GM19324 (cell line): ENCODE measurements at regions not wholly inside any gene's neighbourhood (a gene's known extent, or its start where the extent isn't known, plus 50 kb on each side); places are given as distances from the start of the nearest gene placed in this dataset.

Experiments
- ATAC-seq: cut with Tn5 transposase; IDR thresholded peaks from one replicate; pipeline ENCODE4 v1.9.1; 2021; ENCODE audit warnings: mild to moderate bottlenecking, moderate library complexity; ENCODE audit not compliant: unreplicated experiment, low FRiP score

DNA sequence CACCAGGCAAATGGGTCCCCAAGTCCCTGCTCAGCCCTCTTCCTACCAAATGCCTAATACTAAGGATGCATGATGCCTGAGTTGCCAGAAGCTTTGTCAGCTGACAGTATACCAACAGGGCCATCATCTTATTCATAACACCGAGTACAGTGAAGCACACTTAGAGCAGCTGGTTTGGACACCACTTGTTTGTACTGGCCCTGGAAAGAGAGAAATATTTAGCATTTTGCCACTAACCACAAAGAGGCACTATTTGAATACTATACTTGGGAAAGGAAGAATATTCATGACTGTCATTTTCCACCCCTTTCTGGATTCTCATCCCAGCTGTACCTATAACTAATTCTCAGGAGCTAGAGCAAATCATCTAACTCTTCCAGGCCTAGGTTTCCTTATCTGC is 364.4 kb upstream of the KIF2A start:
- no peak for ATAC-seq

DNA sequence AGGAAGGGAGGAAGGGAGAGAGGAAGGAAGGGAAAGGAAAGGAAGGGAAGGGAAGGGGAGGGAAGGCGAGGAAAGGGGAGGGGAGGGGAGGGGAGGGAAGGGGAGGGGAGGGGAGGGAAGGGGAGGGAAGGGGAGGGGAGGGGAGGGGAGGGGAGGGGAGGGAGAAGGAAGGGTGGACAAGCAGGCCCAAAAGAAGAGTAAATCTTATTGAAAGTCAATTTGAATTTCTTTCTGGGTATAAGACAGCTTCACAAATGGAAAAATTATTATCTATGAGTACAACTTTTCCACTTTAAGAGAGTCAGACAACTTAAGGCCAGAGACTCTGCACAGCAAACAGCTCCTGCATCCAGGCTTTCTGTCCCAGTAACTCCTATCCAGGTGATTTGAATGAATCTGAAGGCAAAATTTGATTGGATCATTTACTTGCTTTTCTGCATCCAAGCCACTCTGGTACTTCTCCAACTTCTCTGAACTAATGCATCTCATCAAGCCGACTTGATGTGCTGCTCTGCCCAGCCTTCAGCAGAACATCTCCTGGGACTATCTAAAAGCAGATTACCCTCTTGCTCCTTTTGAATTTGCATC is 363.4 kb upstream of the KIF2A start:
- ATAC-seq: no peak

DNA sequence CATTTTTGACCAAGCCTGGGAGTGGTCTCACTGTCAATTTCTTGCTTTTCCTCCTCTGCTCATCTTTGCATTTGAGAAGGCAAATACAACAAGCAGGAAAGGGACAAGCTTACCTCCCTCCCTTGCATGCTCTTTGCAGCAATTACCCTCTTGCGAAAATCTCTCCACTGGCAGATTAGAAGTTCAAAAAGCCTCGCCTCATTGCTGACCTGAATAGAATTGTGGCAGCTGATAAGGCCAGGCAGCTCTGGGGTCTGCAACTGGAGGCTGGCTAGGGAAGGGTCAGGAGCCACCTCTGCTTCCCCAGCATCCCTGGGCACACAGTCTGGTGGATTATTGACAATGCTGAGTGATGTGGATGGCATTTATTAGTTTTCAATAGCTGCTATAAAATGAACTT is 362.3 kb upstream of the KIF2A start:
- ATAC-seq: no peak

DNA sequence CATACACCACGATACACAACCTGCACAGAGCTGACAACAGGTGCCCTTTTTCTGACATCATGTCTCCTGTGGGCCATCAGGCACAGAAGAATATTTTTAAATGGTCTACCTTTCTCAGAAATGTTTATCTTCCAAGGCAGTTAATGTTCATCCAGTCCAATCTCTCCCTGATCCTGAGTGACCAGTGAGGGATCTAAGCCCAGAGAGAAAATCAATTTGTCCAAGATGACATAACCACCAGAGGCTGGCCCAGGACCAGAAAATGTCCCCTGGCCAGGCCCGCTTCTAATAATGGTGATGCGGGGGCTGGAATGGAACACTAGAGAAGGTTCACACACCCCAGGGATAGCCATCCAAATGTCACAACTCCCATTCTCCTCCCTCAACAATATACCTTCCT is 357.9 kb upstream of the KIF2A start:
- ATAC-seq: no peak

DNA sequence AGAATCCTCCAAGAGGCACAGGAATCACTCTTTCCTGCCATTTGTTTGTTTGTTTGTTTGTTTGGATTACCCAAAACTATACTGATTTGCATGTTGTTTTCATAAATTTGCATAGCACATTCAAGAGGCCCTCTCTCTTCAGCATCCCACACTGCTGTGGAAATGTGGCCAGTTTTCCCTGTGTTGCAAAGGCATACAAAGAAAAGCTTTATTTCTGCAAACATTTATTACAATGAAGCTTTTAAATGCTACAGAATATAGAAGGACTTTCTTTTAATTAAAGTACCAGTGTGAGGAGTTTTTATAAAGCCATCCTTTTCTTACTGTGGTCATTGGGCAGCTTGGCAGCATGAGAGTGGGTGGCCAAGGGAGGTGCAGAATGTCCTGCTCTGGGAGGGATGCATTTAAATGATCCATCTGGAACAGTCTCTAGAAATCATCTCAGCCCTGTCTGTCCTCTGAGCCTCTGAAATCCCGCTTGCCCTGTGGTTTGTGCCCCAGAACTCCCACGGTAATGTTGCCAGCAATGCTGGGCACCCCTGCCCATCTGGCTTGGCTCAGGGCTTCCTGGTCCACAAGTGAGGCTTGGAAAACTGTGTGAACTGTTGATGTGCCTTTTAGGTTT is 356.8 kb upstream of the KIF2A start:
- ATAC-seq: no peak

DNA sequence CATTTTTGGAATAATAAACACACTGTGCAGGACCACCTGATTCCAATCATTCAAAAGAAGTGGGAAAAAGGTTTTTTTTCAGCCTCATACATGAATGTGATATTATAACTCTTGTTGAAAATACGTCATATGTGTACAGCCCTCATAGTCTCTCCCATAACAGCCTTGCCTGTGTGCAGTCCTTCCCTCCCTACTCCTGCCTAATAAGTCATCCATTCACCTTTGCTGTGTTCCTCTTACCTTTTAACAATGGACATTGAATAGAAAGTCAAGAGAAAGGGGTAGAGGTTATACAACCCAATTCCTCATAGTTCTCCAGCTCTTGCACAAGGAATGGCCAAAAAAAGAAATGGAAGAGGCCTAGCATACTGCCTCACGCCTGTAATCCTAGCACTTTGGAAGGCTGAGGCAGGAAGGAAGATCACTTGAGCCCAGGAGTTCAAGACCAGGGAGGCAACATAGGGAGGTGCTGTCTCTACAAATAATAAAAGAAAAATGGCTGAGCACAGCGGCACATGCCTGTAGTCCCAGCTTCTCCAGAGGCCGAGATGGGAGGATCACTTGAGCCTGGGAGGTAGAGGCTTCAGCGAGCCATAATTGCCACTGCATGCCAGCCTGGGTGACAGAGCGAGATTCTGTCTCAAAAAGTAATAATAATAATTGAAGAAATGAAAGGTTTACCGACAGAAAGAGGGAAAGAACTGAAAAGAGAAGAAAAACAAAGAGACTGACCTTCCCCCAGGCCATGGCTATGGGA is 356.1 kb upstream of the KIF2A start:
- ATAC-seq: no peak

DNA sequence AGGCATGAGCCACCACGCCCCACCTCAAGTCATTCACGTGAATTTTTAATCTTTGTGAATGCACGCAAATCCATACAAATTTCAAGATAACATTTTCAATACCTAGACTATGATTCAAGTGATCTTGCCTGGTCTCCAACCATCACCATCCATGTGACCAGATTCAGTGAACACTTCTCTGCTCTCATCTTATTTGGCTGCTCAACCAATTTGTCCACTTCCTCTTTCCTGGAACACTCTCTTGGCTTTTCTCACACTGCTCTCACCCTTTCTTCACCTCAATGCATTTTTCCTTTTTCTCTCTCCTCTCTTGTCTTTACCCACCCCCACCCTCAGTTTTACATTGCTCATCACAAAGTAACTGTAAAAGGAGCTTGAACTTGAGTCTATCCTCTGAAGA is 354.7 kb upstream of the KIF2A start:
- ATAC-seq: no peak

DNA sequence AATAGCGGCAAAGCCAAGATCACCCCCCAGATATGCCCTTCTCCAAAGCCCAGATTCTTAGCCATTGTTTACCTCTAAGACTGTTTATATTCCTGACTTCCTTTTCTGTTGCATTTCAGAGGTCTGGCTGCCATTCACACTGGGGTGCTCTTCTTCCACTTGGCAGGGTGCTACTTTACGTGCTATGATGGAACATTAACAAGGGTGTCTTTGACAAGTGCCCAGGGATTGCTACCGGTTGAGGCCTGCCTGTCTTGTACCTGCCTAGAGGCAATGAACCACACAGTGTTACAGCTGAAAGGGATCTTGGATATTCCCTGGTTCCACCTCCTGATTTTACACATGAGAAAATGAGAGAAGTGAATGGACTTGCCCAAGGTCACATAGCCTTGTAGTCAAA is 352.1 kb upstream of the KIF2A start:
- no peak for ATAC-seq

DNA sequence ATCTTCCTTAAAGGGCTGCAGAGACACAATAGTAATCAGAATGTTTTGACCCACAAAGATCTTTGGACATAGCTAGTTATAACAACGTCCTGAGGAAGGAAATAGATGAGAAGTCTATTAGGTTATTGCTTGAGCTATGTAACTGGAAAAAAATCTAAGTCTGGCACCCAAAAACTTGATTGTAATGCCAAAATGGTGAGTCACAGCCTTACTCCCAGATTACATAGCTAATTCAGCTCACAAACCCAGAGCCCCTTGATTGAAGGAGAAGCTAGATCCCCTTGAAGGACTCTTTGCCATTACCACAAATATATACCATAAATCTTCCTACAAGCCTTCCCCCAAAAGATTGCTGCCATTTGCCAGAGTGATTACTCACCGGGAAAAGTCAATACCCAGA is 341.8 kb upstream of the KIF2A start:
- no peak for ATAC-seq

DNA sequence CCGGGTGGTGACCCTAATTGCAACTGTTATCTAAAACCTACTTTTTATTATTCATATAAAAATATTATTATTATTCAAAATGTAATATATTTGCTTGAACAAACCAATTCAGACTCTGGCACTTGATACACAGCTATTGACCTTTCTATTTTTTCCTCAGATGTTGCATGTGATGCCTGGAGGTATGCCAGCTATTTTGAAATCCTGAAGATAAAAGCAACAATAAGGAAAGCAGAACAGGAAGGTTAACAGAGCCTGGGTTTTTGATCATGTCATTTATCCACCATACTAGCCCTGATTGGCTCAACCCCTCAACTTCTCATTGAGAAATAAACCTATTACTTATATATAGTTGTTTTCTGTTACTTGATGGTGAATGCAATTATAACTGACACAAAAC is 340.9 kb upstream of the KIF2A start:
- ATAC-seq: no peak

DNA sequence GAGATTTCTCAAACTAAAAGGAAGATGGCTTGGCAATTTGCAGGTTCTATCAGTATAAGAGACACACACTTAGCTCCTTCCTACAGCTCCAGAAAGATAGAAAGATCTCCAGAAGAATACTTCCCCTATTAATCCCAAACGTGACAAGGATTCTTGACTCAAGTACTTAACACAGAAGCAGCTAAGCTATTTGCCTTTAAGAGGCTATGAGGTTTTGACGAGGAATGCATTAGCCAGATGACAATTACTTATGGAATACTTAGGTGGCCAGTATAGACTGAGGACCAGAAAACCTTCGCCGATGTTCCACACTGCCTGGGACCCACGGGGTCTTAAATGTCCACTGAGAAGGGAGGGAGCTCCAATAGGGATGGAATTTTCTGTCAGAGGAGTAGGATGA is 340.5 kb upstream of the KIF2A start:
- ATAC-seq: no peak

DNA sequence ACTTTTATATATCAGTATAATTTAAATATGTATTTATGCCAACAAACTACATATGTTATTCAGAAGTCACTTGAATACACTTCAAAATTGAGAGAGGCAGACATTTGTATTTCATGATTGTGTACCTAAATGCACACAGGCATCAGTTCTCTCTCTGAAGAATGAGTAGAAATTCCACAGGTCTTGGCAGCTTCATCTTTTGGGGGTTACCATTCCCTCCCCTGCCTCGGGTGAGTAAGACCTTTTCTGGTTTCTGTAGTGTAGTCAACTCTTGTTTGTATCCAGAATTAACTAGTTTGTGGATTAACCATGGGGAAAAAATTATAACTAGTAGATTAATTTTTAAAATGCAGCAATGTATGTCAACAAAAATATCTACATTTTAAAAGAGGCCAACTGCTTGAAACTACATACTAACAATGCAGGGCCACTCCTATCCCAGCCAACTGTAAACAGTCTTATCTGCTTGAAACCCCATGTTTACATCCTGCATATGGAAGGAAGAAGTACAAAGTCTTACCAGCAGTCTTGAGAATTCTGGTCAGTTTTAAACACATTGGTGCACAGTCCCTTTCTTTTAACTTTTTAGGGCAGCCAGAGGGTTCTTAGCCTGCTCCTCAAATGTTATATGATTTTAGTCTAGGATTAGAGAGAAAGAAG is 339.6 kb upstream of the KIF2A start:
- ATAC-seq: no peak

DNA sequence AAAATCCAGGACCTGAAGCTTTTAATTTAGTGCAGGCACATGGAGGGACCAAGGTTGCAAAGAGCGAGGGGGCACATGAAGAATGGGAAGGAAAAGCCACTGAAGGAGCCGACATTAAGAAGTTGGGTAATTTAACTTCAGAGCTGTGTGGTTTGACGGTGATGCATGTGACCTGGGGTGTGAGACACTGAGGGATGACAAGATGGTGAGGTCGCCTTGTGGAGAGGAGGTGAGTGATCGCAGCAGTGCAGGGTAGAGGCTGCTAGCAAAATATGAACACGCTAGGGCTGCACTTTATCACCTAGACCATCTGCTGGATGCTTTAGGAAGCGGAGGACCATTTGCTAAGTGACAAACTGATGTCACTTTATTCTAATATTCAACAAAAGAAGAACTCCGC is 339.0 kb upstream of the KIF2A start:
- ATAC-seq: no peak

DNA sequence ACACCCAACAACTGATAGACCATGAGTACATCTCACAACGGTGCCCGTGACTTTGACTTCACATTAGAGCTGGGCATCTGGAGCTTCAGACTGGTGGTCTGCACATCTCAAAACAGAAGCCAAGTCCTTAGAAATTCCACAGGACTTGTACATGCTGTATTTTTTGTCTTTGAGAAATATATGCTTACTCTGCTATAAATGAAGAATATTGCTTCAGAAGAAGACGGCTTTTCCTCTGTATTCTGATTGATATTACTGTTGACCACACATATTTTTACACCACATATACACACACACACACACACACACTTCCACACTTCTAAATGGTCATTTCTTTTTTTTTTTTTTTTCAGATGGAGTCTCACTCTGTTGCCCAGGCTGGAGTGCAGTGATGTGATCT is 338.3 kb upstream of the KIF2A start:
- ATAC-seq: no peak

DNA sequence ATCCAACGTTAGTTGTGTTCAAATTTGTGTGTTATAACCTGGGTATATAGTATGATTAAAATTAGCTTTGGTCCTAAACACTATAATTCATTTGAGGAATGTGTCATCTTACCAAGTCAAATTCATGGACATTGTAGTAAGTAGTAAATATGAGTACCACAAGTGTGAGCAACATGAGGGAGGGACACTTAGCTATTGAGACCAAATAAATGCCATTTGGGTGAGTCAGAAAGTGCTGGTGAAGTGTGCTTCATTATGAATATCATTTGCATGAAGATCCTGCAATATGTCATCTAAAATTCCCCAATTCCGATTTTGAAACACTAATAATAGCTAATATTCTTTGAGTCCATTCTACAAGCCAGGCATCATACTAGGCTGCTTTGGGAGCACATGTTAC is 336.7 kb upstream of the KIF2A start:
- no peak for ATAC-seq

DNA sequence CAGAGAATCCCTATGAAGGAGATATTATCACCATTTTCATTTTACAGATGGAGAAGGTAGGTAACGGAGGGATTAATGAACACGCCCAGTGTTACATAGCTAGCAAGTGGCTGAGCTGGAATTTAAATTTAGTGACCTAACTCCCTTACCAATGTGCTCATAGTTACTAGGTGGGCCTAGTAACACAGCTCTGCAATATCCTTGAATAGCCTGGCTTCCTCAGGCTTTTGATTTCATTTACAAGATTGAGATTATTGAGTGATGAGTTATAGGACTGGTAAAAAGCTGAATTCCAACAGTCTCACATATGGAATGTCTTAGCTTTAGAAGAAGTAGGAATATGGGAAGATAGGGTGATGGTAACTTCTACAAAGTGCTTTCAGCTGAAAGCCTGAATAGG is 336.3 kb upstream of the KIF2A start:
- ATAC-seq: no peak

DNA sequence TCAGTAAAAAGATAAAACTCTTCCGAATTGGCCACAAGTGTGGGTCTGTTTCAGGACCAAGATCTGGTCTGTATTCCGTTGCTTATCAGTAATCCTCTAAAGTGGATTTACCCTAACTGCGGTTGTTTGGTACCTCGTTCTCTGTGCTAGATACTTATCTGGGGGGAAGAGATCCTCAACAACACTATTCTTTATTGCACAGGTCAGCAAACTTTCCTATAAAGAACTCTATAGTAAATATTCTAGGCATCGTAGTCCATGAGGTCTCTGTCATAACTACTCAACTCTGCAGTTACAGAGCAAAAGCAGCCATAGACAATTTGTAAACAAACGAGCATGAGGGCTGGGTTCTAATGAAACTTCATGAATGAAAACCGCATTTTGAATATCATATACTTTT is 335.8 kb upstream of the KIF2A start:
- ATAC-seq: no peak

DNA sequence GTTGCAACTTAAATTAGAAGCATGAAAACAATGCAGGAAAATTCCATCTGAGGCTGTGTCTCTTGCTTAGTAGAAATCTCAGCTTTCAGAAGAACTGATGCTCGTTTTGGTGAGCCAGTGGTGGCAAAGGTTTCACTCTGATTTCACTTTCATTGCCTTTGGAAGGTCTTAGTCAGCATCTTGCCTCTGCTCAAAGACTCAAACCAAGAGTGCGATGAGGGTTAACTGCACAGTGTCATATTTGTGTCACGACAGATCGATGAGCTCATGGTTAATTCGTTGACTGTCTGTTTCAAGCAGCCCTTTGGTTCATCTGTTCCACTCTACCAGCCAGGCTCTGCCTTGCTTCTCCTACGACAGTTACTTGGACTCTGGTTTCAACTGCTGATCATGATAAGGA is 331.3 kb upstream of the KIF2A start:
- no peak for ATAC-seq

DNA sequence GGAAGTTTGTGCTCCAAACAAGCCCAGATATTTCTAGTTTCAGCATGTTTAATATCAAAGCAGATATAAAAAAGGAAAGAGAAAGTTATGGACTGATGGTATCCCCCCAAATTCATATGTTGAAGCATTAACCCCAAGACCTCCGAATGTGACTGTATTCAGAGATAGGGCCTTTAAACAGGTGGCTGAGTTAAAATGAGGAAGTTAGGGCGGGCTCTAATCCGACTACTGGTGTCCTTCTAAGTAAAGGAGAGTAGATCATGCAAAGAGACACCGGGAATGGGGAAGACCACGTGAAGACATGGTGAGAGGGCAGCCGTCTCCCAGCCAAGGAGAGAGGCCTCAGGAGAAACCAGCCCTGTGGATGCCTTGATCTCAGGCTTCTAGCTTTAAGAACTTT is 324.1 kb upstream of the KIF2A start:
- ATAC-seq: no peak

DNA sequence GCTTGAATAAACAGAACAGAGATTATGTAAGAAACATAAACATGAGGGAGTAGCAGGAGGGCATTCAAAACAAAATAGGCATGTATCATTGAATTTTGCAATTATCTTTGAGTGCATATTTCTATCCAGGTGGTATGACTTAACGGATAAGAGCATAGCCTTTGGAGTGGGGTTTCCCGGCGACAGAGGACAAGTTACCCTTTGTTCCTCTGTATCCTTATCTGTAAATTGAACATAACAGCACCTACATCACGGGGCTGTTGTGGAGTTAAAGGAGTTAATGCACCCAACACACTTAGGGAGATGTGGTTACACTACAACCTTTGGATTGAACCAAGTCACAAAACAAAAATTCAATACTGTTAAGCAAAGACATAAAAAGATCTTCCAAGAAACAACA is 314.6 kb upstream of the KIF2A start:
- ATAC-seq: no peak

DNA sequence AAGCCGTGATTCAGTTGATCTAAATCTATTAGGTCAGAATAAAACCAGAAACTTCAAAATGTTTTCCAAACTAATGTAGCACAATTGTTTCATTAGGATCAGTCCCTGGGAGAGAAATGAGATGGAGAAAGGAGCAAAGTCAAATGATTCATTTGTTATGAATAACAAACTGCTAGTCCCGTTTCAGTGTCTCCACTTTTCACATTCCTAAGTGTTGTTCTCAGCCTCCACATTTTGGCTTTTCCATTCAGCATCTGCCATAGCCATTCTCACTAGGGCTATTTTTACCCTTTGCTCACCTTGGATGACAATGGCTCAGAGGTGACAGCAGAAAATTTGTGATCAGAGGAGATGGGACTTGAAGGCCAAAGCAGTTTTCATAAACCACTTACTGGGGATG is 314.1 kb upstream of the KIF2A start:
- no peak for ATAC-seq
